ENCODE measurements at regions not wholly inside any gene's neighbourhood (a gene's known extent, or its start where the extent isn't known, plus 50 kb on each side); places are given as distances from the start of the nearest gene placed in this dataset.

GRCh38 chr2:16368951-16369350 is 296.7 kb downstream of the CYRIA start:
- ChIA-PET CTCF (no interaction called here), POLR2A (ENCODE audit: unreplicated experiment) (no interaction called here)
- TF ChIP-seq MAZ (IDR thresholded peaks at IDR 0.05; ENCODE audit: borderline replicate concordance, low read depth, low read length): no peak
- TF ChIP-seq RFX5 (IDR thresholded peaks at IDR 0.05; ENCODE audit: low read depth, low read length): no peak
- Histone ChIP-seq H3K79me1 (ENCODE audit: low read depth in 1 of 2, low read length in 2 of 2) (no peaks in the 10 kb centered on the region), H3K27me3 (ENCODE audit: control insufficient read depth, insufficient read depth, low read length) (no peaks in the 10 kb centered on the region), H3K23ac (ENCODE audit: low read depth, low read length) (no peak overlapping the region), H3K36me3 (ENCODE audit: control insufficient read depth, insufficient read depth, low read length) (no peaks in the 10 kb centered on the region), H4K8ac (ENCODE audit: low read depth in 2 of 2, low read length in 2 of 2) (no peak overlapping the region), H3K18ac (ENCODE audit: low read depth, low read length) (no peak overlapping the region), H3K4me2 (ENCODE audit: low read depth, low read length) (no peak overlapping the region), H3K9me3 (ENCODE audit: control insufficient read depth, insufficient read depth, low read length) (peaks cover 7% of the 10 kb centered on the region), H3K9ac (ENCODE audit: low read depth, low read length) (no peak overlapping the region), H2AK9ac (replicated peaks; ENCODE audit: low read depth, low read length, poor library complexity) (no peak overlapping the region), H3K27ac (ENCODE audit: insufficient read depth, low read length) (no peak overlapping the region), H2BK120ac (ENCODE audit: low read depth, low read length) (no peak overlapping the region), H2BK15ac (ENCODE audit: low read depth, low read length) (no peak overlapping the region), H3K56ac (ENCODE audit: extremely low read depth, insufficient read depth, low read length) (no peak overlapping the region), H3K4me3 (ENCODE audit: insufficient read depth, low read depth, low read length) (no peak overlapping the region), H2AK5ac (ENCODE audit: low read depth, low read length) (no peak overlapping the region), H2BK5ac (ENCODE audit: low read depth, low read length, poor library complexity, severe bottlenecking) (no peak overlapping the region), H3K4ac (ENCODE audit: low read depth, low read length) (no peak overlapping the region), H4K20me1 (ENCODE audit: insufficient read depth, low read length) (no peaks in the 10 kb centered on the region), H2AFZ (replicated peaks; ENCODE audit: low read length, poor library complexity) (no peak overlapping the region), H2BK20ac (ENCODE audit: low read depth, low read length) (no peak overlapping the region), H3K4me1 (ENCODE audit: control insufficient read depth, insufficient read depth, low read length) (no peaks in the 10 kb centered on the region), H4K91ac (ENCODE audit: insufficient read depth, low read depth, low read length) (no peak overlapping the region), H3K9me1 (ENCODE audit: insufficient read depth, low read length) (no peaks in the 10 kb centered on the region), H4K5ac (ENCODE audit: low read depth, low read length) (no peak overlapping the region), H3K14ac (replicated peaks; ENCODE audit: low read depth, low read length) (no peak overlapping the region)
- ATAC-seq (ENCODE audit: low read depth): no peak
- no TSS peak for BruUV-seq (replicated peaks)
- intact Hi-C loops (cut with micrococcal nuclease) (no loop called here), in situ Hi-C loops (cut with MboI; ENCODE audit: low sequenced_read_pairs) (no loop called here), dilution Hi-C loops (cut with HindIII; ENCODE audit: low sequenced_read_pairs, unreplicated experiment) (no loop called here)
- whole genome bisulfite sequencing, 2 experiments (ENCODE audit: extremely low coverage in 2 of 2, insufficient read length in 1 of 2): no CpG with 5 or more reads among the region's 7 CpGs
- no peak for DNase-seq

Data from IMR-90 (cell line).